Activated naive CD4-positive, alpha-beta T cell treated with anti-CD3 and anti-CD28 coated beads, Interleukin-2, amount 50 U/mL, for 24 hours (primary cell): ENCODE measurements at regions not wholly inside any gene's neighbourhood (a gene's known extent, or its start where the extent isn't known, plus 50 kb on each side); places are given as distances from the start of the nearest gene placed in this dataset.

Experiments
- H3K27ac Mint-ChIP-seq: one replicate; pipeline ENCODE4 v1.8.0; 2021; ENCODE audit warnings: mild to moderate bottlenecking, mixed read lengths
- H3K27me3 Mint-ChIP-seq: one replicate; pipeline ENCODE4 v1.8.0; 2021; ENCODE audit warnings: mixed read lengths
- H3K36me3 Mint-ChIP-seq: one replicate; pipeline ENCODE4 v1.8.0; 2021; ENCODE audit warnings: mixed read lengths
- H3K4me1 Mint-ChIP-seq: one replicate; pipeline ENCODE4 v1.8.0; 2021; ENCODE audit warnings: mixed read lengths
- H3K4me3 Mint-ChIP-seq: one replicate; pipeline ENCODE4 v1.8.0; 2021; ENCODE audit warnings: mild to moderate bottlenecking, mixed read lengths
- H3K9me3 Mint-ChIP-seq: one replicate; pipeline ENCODE4 v1.8.0; 2021; ENCODE audit warnings: mixed read lengths

DNA sequence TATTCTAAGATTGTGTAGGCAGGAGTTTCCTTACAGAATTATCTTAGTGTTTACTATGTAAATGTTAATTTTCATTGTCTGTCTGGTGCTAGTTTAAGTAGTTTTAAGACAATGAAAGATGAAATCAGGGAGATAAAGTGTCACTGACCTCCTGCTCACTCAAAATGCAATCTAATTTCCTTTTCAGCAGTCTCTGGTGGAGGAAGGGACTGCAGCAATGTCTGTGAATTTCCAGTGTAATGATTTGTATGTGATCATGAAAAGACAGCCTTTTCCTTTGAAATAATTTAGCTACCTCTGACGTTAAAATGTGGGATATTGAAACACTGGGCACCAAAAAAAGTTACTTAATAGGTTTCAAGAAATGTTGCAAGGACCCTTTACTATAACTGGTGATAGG is 779.7 kb upstream of the FLRT2 start:
- H3K4me3 Mint-ChIP-seq = no peak overlapping the region
- no peaks in the 10 kb centered on the region for H3K27me3 Mint-ChIP-seq
- H3K9me3 Mint-ChIP-seq = peaks cover 16% of the 10 kb centered on the region
- no peaks in the 10 kb centered on the region for H3K36me3 Mint-ChIP-seq
- no peaks in the 10 kb centered on the region for H3K4me1 Mint-ChIP-seq
- no peak overlapping the region for H3K27ac Mint-ChIP-seq

DNA sequence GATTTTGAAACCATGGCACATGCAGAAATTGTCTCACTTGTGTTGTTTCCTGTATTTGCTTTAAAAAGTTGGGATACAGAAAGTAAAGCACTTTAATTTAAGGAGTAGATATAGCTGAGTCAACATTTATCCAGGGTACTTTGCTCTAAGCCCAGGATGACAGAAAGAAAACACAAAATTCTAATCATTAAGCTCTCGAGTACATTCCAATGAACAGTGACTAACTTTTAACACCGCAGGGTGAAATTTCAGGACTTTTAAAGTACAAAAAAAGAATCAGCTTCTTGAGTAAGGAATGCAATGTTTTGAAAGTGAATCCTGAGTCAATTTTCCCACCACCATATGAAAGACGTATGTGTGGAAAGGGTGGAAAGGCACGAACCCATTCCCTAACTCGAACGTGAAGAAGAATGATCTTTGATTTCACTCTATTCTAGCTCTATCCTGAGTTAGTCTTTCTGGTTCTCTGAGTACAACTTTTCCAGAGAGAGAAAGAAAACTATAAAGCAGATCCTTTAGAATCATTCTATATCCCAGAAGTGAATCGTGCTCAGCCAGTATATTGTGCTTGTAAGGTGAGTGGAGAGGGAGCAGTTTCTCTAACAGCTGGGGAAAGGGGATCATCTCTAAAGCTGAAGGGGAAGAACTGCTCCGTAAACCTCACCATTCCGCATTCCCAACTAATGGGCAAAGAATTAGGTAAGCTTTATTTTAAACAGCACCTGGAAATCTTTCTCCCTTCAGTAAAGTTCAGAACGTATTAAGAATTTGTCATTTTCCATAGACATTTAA is 779.0 kb upstream of the FLRT2 start:
- H3K9me3 Mint-ChIP-seq = peaks cover 19% of the 10 kb centered on the region
- no peaks in the 10 kb centered on the region for H3K36me3 Mint-ChIP-seq
- H3K27me3 Mint-ChIP-seq = no peaks in the 10 kb centered on the region
- H3K4me1 Mint-ChIP-seq = no peaks in the 10 kb centered on the region
- no peak overlapping the region for H3K4me3 Mint-ChIP-seq
- no peak overlapping the region for H3K27ac Mint-ChIP-seq

- Mint-ChIP-seq H3K9me3 (peaks cover 19% of the 10 kb centered on the region), H3K4me1 (no peaks in the 10 kb centered on the region), H3K27me3 (no peaks in the 10 kb centered on the region), H3K27ac (no peak overlapping the region), H3K4me3 (no peak overlapping the region), H3K36me3 (no peaks in the 10 kb centered on the region)
Measured at GRCh38 chr14:84751745-84752144, 778.2 kb upstream of the FLRT2 start.

- Mint-ChIP-seq H3K4me1 (no peaks in the 10 kb centered on the region), H3K4me3 (no peak overlapping the region), H3K27ac (no peak overlapping the region), H3K9me3 (peaks cover 6% of the 10 kb centered on the region), H3K36me3 (no peaks in the 10 kb centered on the region), H3K27me3 (no peaks in the 10 kb centered on the region)
Measured at GRCh38 chr14:84760489-84761126, 769.3 kb upstream of the FLRT2 start.

- Mint-ChIP-seq H3K4me3 (no peak overlapping the region), H3K4me1 (no peaks in the 10 kb centered on the region), H3K9me3 (peaks cover 10% of the 10 kb centered on the region), H3K27me3 (no peaks in the 10 kb centered on the region), H3K27ac (no peak overlapping the region), H3K36me3 (no peaks in the 10 kb centered on the region)
Measured at GRCh38 chr14:84767434-84767833, 762.5 kb upstream of the FLRT2 start.

GRCh38 chr14:84770030-84770429 is 759.9 kb upstream of the FLRT2 start:
- Mint-ChIP-seq H3K27me3 (no peaks in the 10 kb centered on the region), H3K9me3 (peaks cover 16% of the 10 kb centered on the region), H3K4me3 (no peak overlapping the region), H3K36me3 (no peaks in the 10 kb centered on the region), H3K4me1 (no peaks in the 10 kb centered on the region), H3K27ac (no peak overlapping the region)

DNA sequence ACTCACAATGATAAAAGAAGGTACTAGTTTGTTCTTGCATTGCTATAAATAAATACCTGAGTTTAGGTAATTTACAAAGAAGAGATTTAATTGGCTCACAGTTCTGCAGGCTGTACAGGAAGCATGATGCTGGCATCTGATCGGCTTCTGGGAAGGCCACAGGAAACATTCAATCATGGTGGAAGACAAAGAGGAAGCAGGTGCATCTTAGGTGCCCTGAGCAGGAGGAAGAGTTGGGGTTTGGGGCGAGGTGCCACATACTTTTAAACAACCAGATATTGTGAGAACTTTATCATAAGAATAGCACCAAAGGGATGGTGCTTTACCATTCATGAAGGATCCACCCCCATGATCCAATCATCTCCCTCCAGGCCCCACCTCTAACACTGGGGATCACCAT is 752.6 kb upstream of the FLRT2 start:
- H3K27ac Mint-ChIP-seq = no peak overlapping the region
- H3K36me3 Mint-ChIP-seq = no peaks in the 10 kb centered on the region
- H3K4me1 Mint-ChIP-seq = no peaks in the 10 kb centered on the region
- H3K4me3 Mint-ChIP-seq = no peak overlapping the region
- peaks cover 16% of the 10 kb centered on the region for H3K9me3 Mint-ChIP-seq
- no peaks in the 10 kb centered on the region for H3K27me3 Mint-ChIP-seq

DNA sequence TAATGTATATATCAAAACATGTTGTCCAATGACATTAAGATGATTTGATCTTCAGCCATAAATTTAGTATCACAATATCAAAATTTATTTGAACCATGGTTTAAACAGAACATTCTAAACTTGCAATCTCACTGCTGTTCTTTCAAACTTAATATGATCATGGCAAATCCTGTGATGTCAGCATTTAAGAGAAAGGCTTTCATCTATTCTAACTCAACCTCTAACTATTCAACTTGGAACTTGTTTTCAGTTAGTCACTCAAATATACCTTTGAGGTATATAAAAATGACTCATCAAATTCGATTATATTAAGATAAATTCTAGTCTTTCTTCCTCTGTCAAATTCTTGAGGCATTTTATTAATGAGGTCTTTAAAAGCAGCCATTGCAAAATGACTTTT is 747.0 kb upstream of the FLRT2 start:
- no peak overlapping the region for H3K27ac Mint-ChIP-seq
- no peaks in the 10 kb centered on the region for H3K27me3 Mint-ChIP-seq
- no peaks in the 10 kb centered on the region for H3K36me3 Mint-ChIP-seq
- no peaks in the 10 kb centered on the region for H3K4me1 Mint-ChIP-seq
- H3K4me3 Mint-ChIP-seq = no peak overlapping the region
- H3K9me3 Mint-ChIP-seq = peaks cover 12% of the 10 kb centered on the region

GRCh38 chr14:84783511-84783910 is 746.4 kb upstream of the FLRT2 start:
- Mint-ChIP-seq H3K27me3 (no peaks in the 10 kb centered on the region), H3K4me1 (no peaks in the 10 kb centered on the region), H3K4me3 (no peak overlapping the region), H3K27ac (no peak overlapping the region), H3K36me3 (no peaks in the 10 kb centered on the region), H3K9me3 (peaks cover 12% of the 10 kb centered on the region)

- no peaks in the 10 kb centered on the region for H3K36me3 Mint-ChIP-seq
- H3K27me3 Mint-ChIP-seq = no peaks in the 10 kb centered on the region
- peaks cover 8% of the 10 kb centered on the region for H3K9me3 Mint-ChIP-seq
- H3K4me3 Mint-ChIP-seq = no peak overlapping the region
- no peak overlapping the region for H3K27ac Mint-ChIP-seq
- no peaks in the 10 kb centered on the region for H3K4me1 Mint-ChIP-seq
Measured at GRCh38 chr14:84785996-84786395, 743.9 kb upstream of the FLRT2 start.

DNA sequence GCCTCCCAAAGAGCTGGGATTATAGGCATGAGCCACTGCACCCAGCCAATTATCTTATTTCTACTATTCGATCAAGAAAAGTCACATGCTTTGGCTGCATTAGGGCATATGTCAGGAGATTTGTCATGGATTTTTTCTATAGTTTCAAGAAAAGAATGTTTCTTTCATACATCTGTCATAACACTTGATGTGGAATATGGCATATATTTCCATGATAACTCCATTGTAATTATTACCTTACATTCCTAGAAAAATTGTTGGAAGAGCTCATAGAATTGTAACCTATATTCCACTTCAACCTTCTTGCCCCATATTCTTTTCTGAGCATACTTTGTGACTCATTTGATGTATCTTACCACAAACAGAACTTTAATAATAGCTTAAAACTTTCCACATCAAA is 740.9 kb upstream of the FLRT2 start:
- H3K27me3 Mint-ChIP-seq = no peaks in the 10 kb centered on the region
- H3K4me3 Mint-ChIP-seq = no peak overlapping the region
- H3K36me3 Mint-ChIP-seq = no peaks in the 10 kb centered on the region
- H3K9me3 Mint-ChIP-seq = peaks cover 8% of the 10 kb centered on the region
- H3K27ac Mint-ChIP-seq = no peak overlapping the region
- H3K4me1 Mint-ChIP-seq = no peaks in the 10 kb centered on the region

- Mint-ChIP-seq H3K4me1 (no peaks in the 10 kb centered on the region), H3K27me3 (no peaks in the 10 kb centered on the region), H3K27ac (no peak overlapping the region), H3K36me3 (no peaks in the 10 kb centered on the region), H3K4me3 (no peak overlapping the region), H3K9me3 (peaks cover 6% of the 10 kb centered on the region)
Measured at GRCh38 chr14:84792722-84793410, 737.1 kb upstream of the FLRT2 start.

- Mint-ChIP-seq H3K9me3 (peaks cover 10% of the 10 kb centered on the region), H3K36me3 (no peaks in the 10 kb centered on the region), H3K4me1 (no peaks in the 10 kb centered on the region), H3K27me3 (no peaks in the 10 kb centered on the region), H3K4me3 (no peak overlapping the region), H3K27ac (no peak overlapping the region)
Measured at GRCh38 chr14:84797326-84797725, 732.6 kb upstream of the FLRT2 start.

GRCh38 chr14:84804468-84804867 is 725.5 kb upstream of the FLRT2 start:
- Mint-ChIP-seq H3K4me1 (no peaks in the 10 kb centered on the region), H3K9me3 (peaks cover 7% of the 10 kb centered on the region), H3K4me3 (no peak overlapping the region), H3K36me3 (no peaks in the 10 kb centered on the region), H3K27ac (no peak overlapping the region), H3K27me3 (no peaks in the 10 kb centered on the region)

- no peaks in the 10 kb centered on the region for H3K4me1 Mint-ChIP-seq
- no peaks in the 10 kb centered on the region for H3K36me3 Mint-ChIP-seq
Measured at GRCh38 chr14:84804895-84805294, 725.0 kb upstream of the FLRT2 start.

GRCh38 chr14:84806181-84806580 is 723.8 kb upstream of the FLRT2 start:
- no peaks in the 10 kb centered on the region for H3K27me3 Mint-ChIP-seq
- H3K9me3 Mint-ChIP-seq = peaks cover 7% of the 10 kb centered on the region
- no peaks in the 10 kb centered on the region for H3K4me1 Mint-ChIP-seq
- H3K4me3 Mint-ChIP-seq = no peak overlapping the region
- no peaks in the 10 kb centered on the region for H3K36me3 Mint-ChIP-seq
- H3K27ac Mint-ChIP-seq = no peak overlapping the region

More at GRCh38 chr14:84804895-84805294, 725.0 kb upstream of the FLRT2 start:
- Mint-ChIP-seq H3K27ac (no peak overlapping the region), H3K27me3 (no peaks in the 10 kb centered on the region), H3K4me3 (no peak overlapping the region), H3K9me3 (peaks cover 7% of the 10 kb centered on the region)
